CD4-positive, alpha-beta T cell (primary cell): ENCODE measurements at regions not wholly inside any gene's neighbourhood (a gene's known extent, or its start where the extent isn't known, plus 50 kb on each side); places are given as distances from the start of the nearest gene placed in this dataset.

Experiments
- ATAC-seq: fragments of 200-7000 bp; cut with Tn5 transposase; one replicate; pipeline ENCODE4 v1.10.0; 2022; ENCODE audit warnings: mild to moderate bottlenecking; ENCODE audit not compliant: poor library complexity
- CTCF ChIA-PET: fragments of 350-600 bp; sonication (Branson Sonifier 250); formaldehyde crosslinking; loops from one replicate; lab custom pipeline; 2021; ENCODE audit warnings: antibody characterized with exemption, inconsistent platforms; lab: Charles Lee
- POLR2A ChIA-PET: fragments of 350-600 bp; sonication (Branson Sonifier 250); formaldehyde crosslinking; loops from one replicate; lab custom pipeline; 2021; ENCODE audit warnings: antibody characterized with exemption, inconsistent platforms; lab: Charles Lee
- DNase-seq, 14 experiments: peaks; one replicate each; pipeline ENCODE4 v3.0.0-alpha.2; 2013 to 2020; ENCODE audit warnings: mixed read lengths in 2 of 14
- H3K27ac ChIP-seq, 2 donors: one replicate each; pipeline versions ENCODE4 v1.5.1 to v1.7.0; 2013; ENCODE audit warnings: low read length in 2 of 2, low read depth in 1 of 2, mild to moderate bottlenecking in 1 of 2
- H3K27me3 ChIP-seq, 2 experiments: 1 replicate in 1 of 2; 2 replicates in 1 of 2; pipeline versions ENCODE4 v1.6.1 to v1.7.0; 2013; ENCODE audit warnings: low read length in 2 of 2, control low read depth in 1 of 2, mild to moderate bottlenecking in 1 of 2, moderate library complexity in 1 of 2; ENCODE audit not compliant: insufficient read depth in 2 of 2, control insufficient read depth in 1 of 2
- H3K36me3 ChIP-seq: one replicate; pipeline ENCODE4 v1.6.1; 2013; ENCODE audit warnings: low read length, control low read depth; ENCODE audit not compliant: insufficient read depth
- H3K4me1 ChIP-seq: one replicate; pipeline ENCODE4 v1.6.1; 2013; ENCODE audit warnings: low read length, control low read depth; ENCODE audit not compliant: insufficient read depth
- H3K4me3 ChIP-seq: one replicate; pipeline ENCODE4 v1.5.1; 2013; ENCODE audit warnings: mild to moderate bottlenecking, low read length, moderate library complexity
- H3K9me3 ChIP-seq, 2 experiments: 1 replicate in 1 of 2; 2 replicates in 1 of 2; pipeline versions ENCODE4 v1.6.1 to v1.7.0; 2013; ENCODE audit warnings: low read length in 2 of 2, mild to moderate bottlenecking in 2 of 2, control low read depth in 1 of 2, moderate library complexity in 1 of 2; ENCODE audit not compliant: control insufficient read depth in 1 of 2, insufficient read depth in 1 of 2
- H3K27ac Mint-ChIP-seq: one replicate; pipeline ENCODE4 v1.8.0; 2020; ENCODE audit warnings: mixed read lengths
- H3K27me3 Mint-ChIP-seq: one replicate; pipeline ENCODE4 v1.8.0; 2021; ENCODE audit warnings: mixed read lengths
- H3K36me3 Mint-ChIP-seq: one replicate; pipeline ENCODE4 v1.8.0; 2021; ENCODE audit warnings: low read depth, mixed read lengths
- H3K4me1 Mint-ChIP-seq: one replicate; pipeline ENCODE4 v1.8.0; 2021; ENCODE audit warnings: low read depth, mixed read lengths
- H3K4me3 Mint-ChIP-seq: one replicate; pipeline ENCODE4 v1.8.0; 2020; ENCODE audit warnings: mild to moderate bottlenecking, mixed read lengths
- H3K9me3 Mint-ChIP-seq: one replicate; pipeline ENCODE4 v1.8.0; 2020; ENCODE audit warnings: mixed read lengths
- CTCF ChIP-seq: fragments of 200-600 bp; IDR thresholded peaks from one replicate; pipeline ENCODE4 v1.8.0; 2022; ENCODE audit warnings: antibody characterized with exemption, mild to moderate bottlenecking
- intact Hi-C, 2 experiments: fragments of 100-400 bp; cut with DNase I in 1 of 2; cut with micrococcal nuclease in 1 of 2; formaldehyde crosslinking; loops; one replicate each; pipeline versions ENCODE4 v1.15.1 to v1.9.0; 2023 to 2025; cut with DNase I, micrococcal nuclease

GRCh38 chr4:14131335-14131734 lies 503.8 kb upstream of the BOD1L1 start:
- ChIA-PET CTCF (no interaction called here), POLR2A (no interaction called here)
- H3K36me3 Mint-ChIP-seq = no peaks in the 10 kb centered on the region
- H3K27ac Mint-ChIP-seq = no peak overlapping the region
- no peak for TF ChIP-seq CTCF
- ATAC-seq (no peak), DNase-seq (no peak)
- H3K4me3 Mint-ChIP-seq = no peak overlapping the region
- Histone ChIP-seq H3K4me3 (no peak overlapping the region), H3K9me3 (no peaks in the 10 kb centered on the region), H3K27me3 (no peaks in the 10 kb centered on the region), H3K4me1 (no peaks in the 10 kb centered on the region), H3K36me3 (no peaks in the 10 kb centered on the region), H3K27ac (no peak overlapping the region)
- intact Hi-C loops = no loop called here
- no peaks in the 10 kb centered on the region for H3K9me3 Mint-ChIP-seq
- H3K27me3 Mint-ChIP-seq = peaks cover 4% of the 10 kb centered on the region
- no peaks in the 10 kb centered on the region for H3K4me1 Mint-ChIP-seq

- DNase-seq (peak in 1 of 14 experiments; percentile 2), ATAC-seq (no peak)
- no peaks in the 10 kb centered on the region for H3K9me3 ChIP-seq
- H3K4me3 Mint-ChIP-seq = no peak overlapping the region
- H3K4me3 ChIP-seq = no peak overlapping the region
- H3K27me3 Mint-ChIP-seq = peaks cover 4% of the 10 kb centered on the region
- H3K36me3 ChIP-seq = no peaks in the 10 kb centered on the region
- intact Hi-C loops = no loop called here
- H3K4me1 Mint-ChIP-seq = no peaks in the 10 kb centered on the region
- H3K4me1 ChIP-seq = no peaks in the 10 kb centered on the region
- no peaks in the 10 kb centered on the region for H3K9me3 Mint-ChIP-seq
- TF ChIP-seq CTCF = no peak
- H3K36me3 Mint-ChIP-seq = no peaks in the 10 kb centered on the region
- CTCF ChIA-PET = no interaction called here
- H3K27ac Mint-ChIP-seq = no peak overlapping the region
- POLR2A ChIA-PET = no interaction called here
- no peak overlapping the region for H3K27ac ChIP-seq
- H3K27me3 ChIP-seq = no peaks in the 10 kb centered on the region
Observed at GRCh38 chr4:14132301-14132700, 504.8 kb upstream of the BOD1L1 start.

- ChIA-PET CTCF (no interaction called here), POLR2A (no interaction called here)
- no peak overlapping the region for H3K27ac ChIP-seq
- Mint-ChIP-seq H3K9me3 (no peaks in the 10 kb centered on the region), H3K27me3 (no peaks in the 10 kb centered on the region), H3K27ac (no peak overlapping the region), H3K4me1 (no peaks in the 10 kb centered on the region), H3K36me3 (no peaks in the 10 kb centered on the region), H3K4me3 (no peak overlapping the region)
- TF ChIP-seq CTCF = no peak
- H3K4me1 ChIP-seq = no peaks in the 10 kb centered on the region
- H3K27me3 ChIP-seq = no peaks in the 10 kb centered on the region
- ATAC-seq (no peak), DNase-seq (no peak)
- H3K36me3 ChIP-seq = no peaks in the 10 kb centered on the region
- H3K4me3 ChIP-seq = no peak overlapping the region
- no peaks in the 10 kb centered on the region for H3K9me3 ChIP-seq
- intact Hi-C loops = no loop called here
Observed at GRCh38 chr4:14138106-14138505, 510.6 kb upstream of the BOD1L1 start.
